SK-N-SH (cell line): ENCODE measurements at regions not wholly inside any gene's neighbourhood (a gene's known extent, or its start where the extent isn't known, plus 50 kb on each side); places are given as distances from the start of the nearest gene placed in this dataset.

Experiments used
- CTCF ChIA-PET: fragments of 300-600, 350-600 bp; formaldehyde crosslinking; extraction: SDS; loops from one replicate; lab custom pipeline; 2021; lab: Yijun Ruan, JAX
- POLR2A ChIA-PET: fragments of 350-600 bp; sonication (Branson Sonifier 250); formaldehyde crosslinking; extraction: SDS; loops from one replicate; lab custom pipeline; 2020; ENCODE audit warnings: antibody characterized with exemption, inconsistent platforms; lab: Yijun Ruan, JAX
- DNase-seq: peaks from one replicate; pipeline ENCODE4 v3.0.0; 2012
- H2AFZ ChIP-seq: fragments of 200-600 bp; sonication (generic); 2 replicates; pipeline ENCODE4 v1.8.1; 2016; ENCODE audit warnings: antibody characterized with exemption, mild to moderate bottlenecking, low read depth
- H3F3A ChIP-seq: fragments of 200-600 bp; sonication (generic); replicated peaks from 2 replicates; pipeline ENCODE3; 2016; ENCODE audit warnings: antibody characterized with exemption, mild to moderate bottlenecking; ENCODE audit not compliant: insufficient read depth
- H3K27ac ChIP-seq, 2 experiments: fragments of 200-500 bp in 1 of 2; fragments of 200-600 bp in 1 of 2; sonication (Bioruptor generic) in 1 of 2; sonication (generic), shearing (Covaris generic) in 1 of 2; 2 replicates each; pipeline versions ENCODE4 v1.5.1 to v1.6.1; 2014 to 2016; ENCODE audit warnings: low read depth in 2 of 2, inconsistent platforms in 1 of 2, low read length in 1 of 2, mild to moderate bottlenecking in 1 of 2, mixed read lengths in 1 of 2
- H3K27me3 ChIP-seq: fragments of 200-600 bp; sonication (generic), shearing (Covaris generic); 2 replicates; pipeline ENCODE4 v1.6.1; 2016; ENCODE audit warnings: mixed run types; ENCODE audit not compliant: insufficient read depth
- H3K36me3 ChIP-seq, 2 experiments: fragments of 200-500 bp in 1 of 2; fragments of 200-600 bp in 1 of 2; sonication (Bioruptor generic) in 1 of 2; sonication (generic) in 1 of 2; replicated peaks in 1 of 2; 2 replicates each; pipeline versions ENCODE3 to v1.5.1; 2014 to 2016; ENCODE audit warnings: low read length in 1 of 2, mild to moderate bottlenecking in 1 of 2; ENCODE audit not compliant: insufficient read depth in 2 of 2, control insufficient read depth in 1 of 2
- H3K4me1 ChIP-seq, 2 experiments: fragments of 200-500 bp in 1 of 2; fragments of 200-600 bp in 1 of 2; sonication (Bioruptor generic) in 1 of 2; sonication (generic), shearing (Covaris generic) in 1 of 2; 2 replicates each; pipeline versions ENCODE4 v1.5.1 to v1.6.1; 2014 to 2016; ENCODE audit warnings: low read depth in 1 of 2, low read length in 1 of 2, mixed run types in 1 of 2; ENCODE audit not compliant: insufficient read depth in 2 of 2, control insufficient read depth in 1 of 2
- H3K4me2 ChIP-seq: fragments of 200-600 bp; sonication (generic), shearing (Covaris generic); 2 replicates; pipeline ENCODE4 v1.6.1; 2017; ENCODE audit warnings: mixed run types
- H3K4me3 ChIP-seq, 2 experiments: fragments of 200-500 bp in 1 of 2; fragments of 200-600 bp in 1 of 2; sonication (Bioruptor generic) in 1 of 2; sonication (generic), shearing (Covaris generic) in 1 of 2; 2 replicates each; pipeline versions ENCODE4 v1.5.1 to v1.8.1; 2014 to 2016; ENCODE audit warnings: low read depth in 2 of 2, inconsistent platforms in 1 of 2, low read length in 1 of 2, mild to moderate bottlenecking in 1 of 2, mixed read lengths in 1 of 2, moderate library complexity in 1 of 2
- H3K79me2 ChIP-seq: fragments of 200-600 bp; sonication (generic); 2 replicates; pipeline ENCODE4 v1.8.1; 2017; ENCODE audit warnings: mild to moderate bottlenecking; ENCODE audit not compliant: insufficient read depth
- H3K9ac ChIP-seq: fragments of 200-600 bp; sonication (generic); 2 replicates; pipeline ENCODE4 v1.6.1; 2017; ENCODE audit warnings: mixed run types
- H3K9me2 ChIP-seq: fragments of 200-600 bp; sonication (generic); 2 replicates; pipeline ENCODE4 v1.6.1; 2017; ENCODE audit warnings: mixed run types
- H3K9me3 ChIP-seq: fragments of 200-600 bp; sonication (generic); 2 replicates; pipeline ENCODE4 v1.6.1; 2017; ENCODE audit warnings: mixed run types, mild to moderate bottlenecking, moderate library complexity
- H4K20me1 ChIP-seq: fragments of 200-600 bp; sonication (generic); 2 replicates; pipeline ENCODE4 v1.6.1; 2017; ENCODE audit warnings: mild to moderate bottlenecking, mixed run types; ENCODE audit not compliant: insufficient read depth
- CHD2 ChIP-seq: fragments of 150-350 bp; IDR thresholded peaks from 2 replicates; pipeline ENCODE4 v1.6.1; 2018; ENCODE audit warnings: low read length; ENCODE audit not compliant: partially characterized antibody
- CTCF ChIP-seq: fragments of 200-600 bp; sonication (generic); IDR thresholded peaks from 2 replicates; pipeline ENCODE4 v1.6.1; 2017; ENCODE audit warnings: antibody characterized with exemption, mild to moderate bottlenecking, moderate library complexity
- ELF1 ChIP-seq: IDR thresholded peaks from 2 replicates; pipeline ENCODE4 v1.4.0; 2012
- EP300 ChIP-seq, 2 experiments: IDR thresholded peaks; 2 replicates each; pipeline versions ENCODE4 v1.4.0 to v1.6.1; 2012; ENCODE audit warnings: borderline replicate concordance in 1 of 2, low read depth in 1 of 2, low read length in 1 of 2
- GABPA ChIP-seq: IDR thresholded peaks from 2 replicates; pipeline ENCODE4 v1.4.0; 2012; ENCODE audit warnings: low read depth, mild to moderate bottlenecking
- GATA2 ChIP-seq: sonication (generic); formaldehyde crosslinking; IDR thresholded peaks from 2 replicates; pipeline ENCODE4 v1.5.0; 2020; ENCODE audit warnings: mild to moderate bottlenecking, missing genetic modification reagents
- IRF3 ChIP-seq: fragments of 150-350 bp; IDR thresholded peaks from 2 replicates; pipeline ENCODE4 v1.6.1; 2016; ENCODE audit warnings: mild to moderate bottlenecking, low read depth, low read length
- MXI1 ChIP-seq: IDR thresholded peaks from 2 replicates; pipeline ENCODE4 v1.6.1; 2012; ENCODE audit warnings: mild to moderate bottlenecking, low read depth, low read length, improper control_type of control experiment
- NFIC ChIP-seq: IDR thresholded peaks from 2 replicates; pipeline ENCODE4 v1.4.0; 2012; ENCODE audit warnings: borderline replicate concordance
- PBX3 ChIP-seq: IDR thresholded peaks from 2 replicates; pipeline ENCODE4; 2012
- POLR2AphosphoS5 ChIP-seq: IDR thresholded peaks from 2 replicates; pipeline ENCODE4 v1.6.1; 2012; ENCODE audit warnings: low read depth, low read length
- RAD21 ChIP-seq: IDR thresholded peaks from 2 replicates; pipeline ENCODE4 v1.6.1; 2012; ENCODE audit warnings: mild to moderate bottlenecking, low read length
- RCOR1 ChIP-seq: fragments of 150-350 bp; IDR thresholded peaks from 2 replicates; pipeline ENCODE4 v1.6.1; 2017; ENCODE audit warnings: antibody characterized with exemption, low read length
- REST ChIP-seq: IDR thresholded peaks from 2 replicates; pipeline ENCODE4 v1.6.1; 2012; ENCODE audit warnings: mild to moderate bottlenecking, low read depth, low read length, moderate library complexity
- RFX5 ChIP-seq: IDR thresholded peaks from 2 replicates; pipeline ENCODE4 v1.6.1; 2012; ENCODE audit warnings: mild to moderate bottlenecking, improper control_type of control experiment, low read length
- RXRA ChIP-seq: IDR thresholded peaks from 2 replicates; pipeline ENCODE4 v1.4.0; 2012; ENCODE audit warnings: low read depth, mild to moderate bottlenecking, borderline replicate concordance
- SIN3A ChIP-seq: IDR thresholded peaks from 2 replicates; pipeline ENCODE4 v1.6.1; 2012; ENCODE audit warnings: low read depth, mild to moderate bottlenecking, low read length, moderate library complexity, borderline replicate concordance
- SMC3 ChIP-seq: IDR thresholded peaks from 2 replicates; pipeline ENCODE4 v1.6.1; 2012; ENCODE audit warnings: low read depth, low read length, improper control_type of control experiment
- TAF1 ChIP-seq: IDR thresholded peaks from 2 replicates; pipeline ENCODE4 v1.6.1; 2012; ENCODE audit warnings: low read depth, mild to moderate bottlenecking, low read length, moderate library complexity, borderline replicate concordance
- TCF12 ChIP-seq: IDR thresholded peaks from 2 replicates; pipeline ENCODE4 v1.4.0; 2012
- TEAD4 ChIP-seq: IDR thresholded peaks from 2 replicates; pipeline ENCODE4 v1.4.0; 2012; ENCODE audit warnings: mild to moderate bottlenecking, borderline replicate concordance; ENCODE audit not compliant: insufficient read depth
- USF2 ChIP-seq: fragments of 150-350 bp; IDR thresholded peaks from 2 replicates; pipeline ENCODE4 v1.6.1; 2017; ENCODE audit warnings: antibody characterized with exemption, low read length, low read depth, borderline replicate concordance
- YY1 ChIP-seq: IDR thresholded peaks from 2 replicates; pipeline ENCODE4 v1.4.0; 2012; ENCODE audit warnings: low read depth, mild to moderate bottlenecking
- ZBTB33 ChIP-seq: IDR thresholded peaks from 2 replicates; pipeline ENCODE4 v1.4.0; 2012; ENCODE audit warnings: low read depth, borderline replicate concordance
- WGBS: methylation state at CpG from one replicate; pipeline ENCODE4 v1.1.6; 2017; ENCODE audit warnings: low lambda C conversion rate; 5-methylcytosine and 5-hydroxymethylcytosine counted together

GRCh38 chr1:187691439-187691838 lies 862.7 kb downstream of the PLA2G4A start:
- no peaks in the 10 kb centered on the region for H4K20me1 ChIP-seq
- no peak overlapping the region for H3K4me2 ChIP-seq
- H2AFZ ChIP-seq, result no peak overlapping the region
- CTCF ChIA-PET, result no interaction called here
- peaks cover 4 to 20% of the 10 kb centered on the region in 2 experiments; a peak in 3 of 4 replicates for H3K4me1 ChIP-seq
- no peaks in the 10 kb centered on the region for H3K9me2 ChIP-seq
- 9% methylated on average over 2 of the region's 2 CpGs for WGBS
- no peaks in the 10 kb centered on the region for H3K27me3 ChIP-seq
- POLR2A ChIA-PET, result no interaction called here
- peaks cover 31% of the 10 kb centered on the region for H3F3A ChIP-seq
- no peak overlapping the region for H3K9ac ChIP-seq
- no peak for DNase-seq
- no peaks in the 10 kb centered on the region for H3K9me3 ChIP-seq
- no peak overlapping the region for H3K4me3 ChIP-seq
- no peaks in the 10 kb centered on the region for H3K79me2 ChIP-seq
- H3K27ac ChIP-seq, result peak overlapping the region in 1 of 2 experiments; percentile 83; a peak in 2 of 4 replicates
- no peaks in the 10 kb centered on the region for H3K36me3 ChIP-seq
- TF ChIP-seq RCOR1 (no peak), ELF1 (no peak), RXRA (no peak), USF2 (no peak), YY1 (peak; percentile 45; the same call in 1 of the 2 replicates), IRF3 (no peak), RAD21 (no peak), PBX3 (peak; percentile 76), SMC3 (no peak), RFX5 (no peak), EP300 (IDR thresholded peaks at IDR 0.05; ENCODE audit: borderline replicate concordance in 1 of 2, low read depth in 1 of 2, low read length in 1 of 2) (peak in 1 of 2 experiments; percentile 93; a peak in 2 of 4 replicates), TCF12 (peak; percentile 93), GATA2 (no peak), GABPA (no peak), NFIC (peak; percentile 96), CTCF (no peak), TEAD4 (peak; percentile 80), ZBTB33 (0 out of 2 replicates have a peak, but pooled peaks have one; percentile 53), CHD2 (no peak), POLR2AphosphoS5 (peak; percentile 62; the same call in 1 of the 2 replicates), SIN3A (no peak), MXI1 (no peak), REST (no peak), TAF1 (no peak)
